IMR-90 (cell line): ENCODE measurements at regions not wholly inside any gene's neighbourhood (a gene's known extent, or its start where the extent isn't known, plus 50 kb on each side); places are given as distances from the start of the nearest gene placed in this dataset.
A peak's percentile ranks its signal among the peaks of the same experiment; 100 is the strongest.

Experiments used
- ATAC-seq: fragments of 200-7000 bp; cut with Tn5 transposase; 2 replicates; pipeline ENCODE4 v1.9.1; 2020; ENCODE audit warnings: low read depth, mild to moderate bottlenecking, moderate library complexity
- BruUV-seq: library from RNA; stranded (reverse); fragments of 400-500 nt; replicated peaks from 2 replicates; lab custom pipeline; 2021; lab: Mats Ljungman, UMichigan
- CTCF ChIA-PET: fragments of 300-600 bp; formaldehyde crosslinking; extraction: SDS; loops from one replicate; lab custom pipeline; 2021; ENCODE audit warnings: antibody characterized with exemption; lab: Yijun Ruan, JAX
- POLR2A ChIA-PET: fragments of 300-600 bp; sonication (Branson Sonifier 250); formaldehyde crosslinking; loops from one replicate; lab custom pipeline; 2022; ENCODE audit warnings: antibody characterized with exemption; ENCODE audit not compliant: unreplicated experiment; lab: Charles Lee
- DNase-seq: peaks from one replicate; pipeline ENCODE4 v3.0.0; 2013
- H2AFZ ChIP-seq: replicated peaks from 2 replicates; pipeline ENCODE3; 2013; ENCODE audit warnings: low read length, mild to moderate bottlenecking; ENCODE audit not compliant: poor library complexity
- H2AK5ac ChIP-seq: 2 replicates; pipeline ENCODE4 v1.6.1; 2013; ENCODE audit warnings: low read depth, low read length, inconsistent platforms
- H2AK9ac ChIP-seq: replicated peaks from 2 replicates; pipeline ENCODE3; 2013; ENCODE audit warnings: mild to moderate bottlenecking, low read depth, low read length, moderate library complexity; ENCODE audit not compliant: poor library complexity
- H2BK120ac ChIP-seq: 2 replicates; pipeline ENCODE4 v1.6.1; 2013; ENCODE audit warnings: low read depth, low read length, inconsistent platforms
- H2BK15ac ChIP-seq: 3 replicates; pipeline ENCODE4 v1.6.1; 2013; ENCODE audit warnings: low read depth, low read length, inconsistent platforms
- H2BK20ac ChIP-seq: 2 replicates; pipeline ENCODE4 v1.6.1; 2013; ENCODE audit warnings: low read depth, mild to moderate bottlenecking, inconsistent platforms, low read length, moderate library complexity
- H2BK5ac ChIP-seq: 2 replicates; pipeline ENCODE4 v1.6.1; 2013; ENCODE audit warnings: mild to moderate bottlenecking, low read depth, low read length, inconsistent platforms; ENCODE audit not compliant: poor library complexity, severe bottlenecking
- H3K14ac ChIP-seq: replicated peaks from 2 replicates; pipeline ENCODE4 v1.6.1; 2013; ENCODE audit warnings: low read depth, low read length, inconsistent platforms
- H3K18ac ChIP-seq: 2 replicates; pipeline ENCODE4 v1.6.1; 2013; ENCODE audit warnings: low read depth, low read length, control low read depth
- H3K23ac ChIP-seq: 2 replicates; pipeline ENCODE4 v1.6.1; 2013; ENCODE audit warnings: low read depth, low read length, inconsistent platforms
- H3K27ac ChIP-seq: 2 replicates; pipeline ENCODE4 v1.5.1; 2013; ENCODE audit warnings: mild to moderate bottlenecking, control low read depth, low read length; ENCODE audit not compliant: insufficient read depth
- H3K27me3 ChIP-seq: 2 replicates; pipeline ENCODE4 v1.6.1; 2013; ENCODE audit warnings: low read length; ENCODE audit not compliant: control insufficient read depth, insufficient read depth
- H3K36me3 ChIP-seq: 2 replicates; pipeline ENCODE4 v1.6.1; 2013; ENCODE audit warnings: low read length, mixed read lengths; ENCODE audit not compliant: control insufficient read depth, insufficient read depth
- H3K4ac ChIP-seq: 2 replicates; pipeline ENCODE4 v1.6.1; 2013; ENCODE audit warnings: low read depth, low read length, inconsistent platforms
- H3K4me1 ChIP-seq: 2 replicates; pipeline ENCODE4 v1.6.1; 2013; ENCODE audit warnings: low read length, mixed read lengths; ENCODE audit not compliant: control insufficient read depth, insufficient read depth
- H3K4me2 ChIP-seq: 2 replicates; pipeline ENCODE4 v1.6.1; 2013; ENCODE audit warnings: low read depth, mild to moderate bottlenecking, control low read depth, low read length, moderate library complexity
- H3K4me3 ChIP-seq: 2 replicates; pipeline ENCODE4 v1.5.1; 2013; ENCODE audit warnings: low read depth, mild to moderate bottlenecking, control low read depth, low read length, moderate library complexity; ENCODE audit not compliant: insufficient read depth
- H3K56ac ChIP-seq: 2 replicates; pipeline ENCODE4 v1.6.1; 2013; ENCODE audit warnings: low read length, inconsistent platforms; ENCODE audit not compliant: insufficient read depth; ENCODE audit errors: extremely low read depth
- H3K79me1 ChIP-seq, 2 experiments: 2 replicates each; pipeline ENCODE4 v1.6.1; 2013; ENCODE audit warnings: low read length in 2 of 2, inconsistent platforms in 1 of 2, low read depth in 1 of 2
- H3K9ac ChIP-seq: 2 replicates; pipeline ENCODE4 v1.6.1; 2013; ENCODE audit warnings: low read depth, low read length, control low read depth
- H3K9me1 ChIP-seq: 2 replicates; pipeline ENCODE4 v1.6.1; 2013; ENCODE audit warnings: low read length, inconsistent platforms; ENCODE audit not compliant: insufficient read depth
- H3K9me3 ChIP-seq: 2 replicates; pipeline ENCODE4 v1.6.1; 2013; ENCODE audit warnings: low read length; ENCODE audit not compliant: control insufficient read depth, insufficient read depth
- H4K20me1 ChIP-seq: 2 replicates; pipeline ENCODE4 v1.6.1; 2013; ENCODE audit warnings: low read length, inconsistent platforms; ENCODE audit not compliant: insufficient read depth
- H4K5ac ChIP-seq: 2 replicates; pipeline ENCODE4 v1.6.1; 2013; ENCODE audit warnings: mild to moderate bottlenecking, low read depth, low read length, control low read depth
- H4K8ac ChIP-seq, 2 experiments: 2 replicates each; pipeline ENCODE4 v1.6.1; 2013; ENCODE audit warnings: low read depth in 2 of 2, low read length in 2 of 2, control low read depth in 1 of 2, inconsistent platforms in 1 of 2
- H4K91ac ChIP-seq: 2 replicates; pipeline ENCODE4 v1.6.1; 2013; ENCODE audit warnings: low read depth, low read length, inconsistent platforms; ENCODE audit not compliant: insufficient read depth
- BHLHE40 ChIP-seq: fragments of 150-350 bp; IDR thresholded peaks from 2 replicates; pipeline ENCODE4 v1.6.1; 2016; ENCODE audit warnings: mild to moderate bottlenecking, low read depth, low read length
- CEBPB ChIP-seq: IDR thresholded peaks from 2 replicates; pipeline ENCODE4 v1.6.1; 2012; ENCODE audit warnings: low read depth, low read length, improper control_type of control experiment
- CHD1 ChIP-seq: IDR thresholded peaks from 2 replicates; pipeline ENCODE4 v1.6.1; 2012; ENCODE audit warnings: low read depth, low read length, improper control_type of control experiment
- ELK1 ChIP-seq: fragments of 150-350 bp; IDR thresholded peaks from 2 replicates; pipeline ENCODE4 v1.6.1; 2016; ENCODE audit warnings: low read depth, mild to moderate bottlenecking, low read length, moderate library complexity, borderline replicate concordance
- FOS ChIP-seq: fragments of 150-350 bp; IDR thresholded peaks from 2 replicates; pipeline ENCODE4 v1.6.1; 2016; ENCODE audit warnings: low read depth, low read length
- MAFK ChIP-seq: IDR thresholded peaks from 2 replicates; pipeline ENCODE4 v1.6.1; 2012; ENCODE audit warnings: low read depth, low read length, improper control_type of control experiment
- MAZ ChIP-seq: IDR thresholded peaks from 2 replicates; pipeline ENCODE4 v1.6.1; 2012; ENCODE audit warnings: low read depth, mild to moderate bottlenecking, low read length, improper control_type of control experiment, moderate library complexity, borderline replicate concordance
- NFE2L2 ChIP-seq: fragments of 150-350 bp; IDR thresholded peaks from 2 replicates; pipeline ENCODE4 v1.6.1; 2016; ENCODE audit warnings: low read depth, mild to moderate bottlenecking, low read length
- POLR2A ChIP-seq: IDR thresholded peaks from 2 replicates; pipeline ENCODE4 v1.6.1; 2012; ENCODE audit warnings: mild to moderate bottlenecking, low read depth, low read length
- RAD21 ChIP-seq: IDR thresholded peaks from 2 replicates; pipeline ENCODE4 v1.6.1; 2012; ENCODE audit warnings: low read length, improper control_type of control experiment
- RFX5 ChIP-seq: IDR thresholded peaks from 2 replicates; pipeline ENCODE4 v1.8.0; 2012; ENCODE audit warnings: low read depth, mild to moderate bottlenecking, low read length, moderate library complexity
- SMC3 ChIP-seq: fragments of 150-350 bp; IDR thresholded peaks from 2 replicates; pipeline ENCODE4 v1.6.1; 2016; ENCODE audit warnings: low read depth, mild to moderate bottlenecking, antibody characterized with exemption, low read length, moderate library complexity
- USF2 ChIP-seq: fragments of 150-350 bp; IDR thresholded peaks from 2 replicates; pipeline ENCODE4 v1.6.1; 2017; ENCODE audit warnings: mild to moderate bottlenecking, antibody characterized with exemption, low read length, low read depth
- WGBS, 2 experiments: methylation state at CpG; one replicate each; pipeline versions ENCODE4 v1.1.5 to v1.1.7; 2013; ENCODE audit warnings: missing lambda C conversion rate in 2 of 2; ENCODE audit not compliant: insufficient read length in 1 of 2; ENCODE audit errors: extremely low coverage in 2 of 2; 5-methylcytosine and 5-hydroxymethylcytosine counted together
- dilution Hi-C: fragments of 300-500 bp; cut with HindIII; formaldehyde crosslinking; loops from one replicate; pipeline ENCODE4 v1.14.3; 2018; ENCODE audit warnings: low sequenced_read_pairs; ENCODE audit not compliant: unreplicated experiment
- in situ Hi-C: fragments of 300-500 bp; cut with MboI; formaldehyde crosslinking; loops from 3 replicates; pipeline ENCODE4 v1.14.3; 2019; ENCODE audit warnings: low sequenced_read_pairs, inconsistent platforms, mixed read lengths
- intact Hi-C: fragments of 100-400 bp; cut with micrococcal nuclease; formaldehyde crosslinking; loops from 2 replicates; pipeline ENCODE4 v1.10.0; 2022
- TF ChIP-seq, protein P1 (sequence below): conservative IDR thresholded peaks from 2 replicates; pipeline ENCODE4 v1.5.1; 2012; ENCODE audit warnings: mild to moderate bottlenecking, low read depth, low read length, improper control_type of control experiment

- no TSS peak for BruUV-seq
- no peak overlapping the region for H2AK5ac ChIP-seq
- no peaks in the 10 kb centered on the region for H3K9me1 ChIP-seq
- H3K9me3 ChIP-seq: no peaks in the 10 kb centered on the region
- TF ChIP-seq POLR2A: no peak
- TF ChIP-seq NFE2L2: no peak
- no peak for TF ChIP-seq FOS
- TF ChIP-seq SMC3: no peak
- TF ChIP-seq MAFK: no peak
- no peak for TF ChIP-seq RFX5
- TF ChIP-seq USF2: no peak
- no peak for TF ChIP-seq MAZ
- no peak for TF ChIP-seq ELK1
- TF ChIP-seq RAD21: no peak
- no peak for TF ChIP-seq BHLHE40
- no peak for TF ChIP-seq CEBPB
- TF ChIP-seq CHD1: no peak
- TF ChIP-seq, protein P1, sequence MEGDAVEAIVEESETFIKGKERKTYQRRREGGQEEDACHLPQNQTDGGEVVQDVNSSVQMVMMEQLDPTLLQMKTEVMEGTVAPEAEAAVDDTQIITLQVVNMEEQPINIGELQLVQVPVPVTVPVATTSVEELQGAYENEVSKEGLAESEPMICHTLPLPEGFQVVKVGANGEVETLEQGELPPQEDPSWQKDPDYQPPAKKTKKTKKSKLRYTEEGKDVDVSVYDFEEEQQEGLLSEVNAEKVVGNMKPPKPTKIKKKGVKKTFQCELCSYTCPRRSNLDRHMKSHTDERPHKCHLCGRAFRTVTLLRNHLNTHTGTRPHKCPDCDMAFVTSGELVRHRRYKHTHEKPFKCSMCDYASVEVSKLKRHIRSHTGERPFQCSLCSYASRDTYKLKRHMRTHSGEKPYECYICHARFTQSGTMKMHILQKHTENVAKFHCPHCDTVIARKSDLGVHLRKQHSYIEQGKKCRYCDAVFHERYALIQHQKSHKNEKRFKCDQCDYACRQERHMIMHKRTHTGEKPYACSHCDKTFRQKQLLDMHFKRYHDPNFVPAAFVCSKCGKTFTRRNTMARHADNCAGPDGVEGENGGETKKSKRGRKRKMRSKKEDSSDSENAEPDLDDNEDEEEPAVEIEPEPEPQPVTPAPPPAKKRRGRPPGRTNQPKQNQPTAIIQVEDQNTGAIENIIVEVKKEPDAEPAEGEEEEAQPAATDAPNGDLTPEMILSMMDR: no peak
- H2AK9ac ChIP-seq: no peak overlapping the region
- no peak overlapping the region for H2BK20ac ChIP-seq
- ChIA-PET POLR2A (no interaction called here), CTCF (no interaction called here)
- WGBS, 2 experiments: 38% methylated on average over 2 of the region's 3 CpGs; no CpG with 5 or more reads in 1 of the 2 experiments
- DNase-seq (no peak), ATAC-seq (no peak)
- no peak overlapping the region for H3K23ac ChIP-seq
- H3K4me3 ChIP-seq: no peak overlapping the region
- H3K4me2 ChIP-seq: no peak overlapping the region
- no peak overlapping the region for H3K56ac ChIP-seq
- H2BK120ac ChIP-seq: no peak overlapping the region
- H2BK5ac ChIP-seq: no peak overlapping the region
- H3K4ac ChIP-seq: no peak overlapping the region
- no peak overlapping the region for H3K27ac ChIP-seq
- H3K79me1 ChIP-seq: no peaks in the 10 kb centered on the region
- H4K5ac ChIP-seq: no peak overlapping the region
- dilution Hi-C loops (no loop called here), intact Hi-C loops (no loop called here), in situ Hi-C loops (no loop called here)
- no peak overlapping the region for H4K91ac ChIP-seq
- no peak overlapping the region for H4K8ac ChIP-seq
- no peaks in the 10 kb centered on the region for H4K20me1 ChIP-seq
- no peak overlapping the region for H2BK15ac ChIP-seq
- H3K36me3 ChIP-seq: no peaks in the 10 kb centered on the region
- no peak overlapping the region for H3K18ac ChIP-seq
- peak overlapping the region; percentile 8 for H2AFZ ChIP-seq
- no peaks in the 10 kb centered on the region for H3K4me1 ChIP-seq
- no peak overlapping the region for H3K14ac ChIP-seq
- H3K27me3 ChIP-seq: no peaks in the 10 kb centered on the region; the same call in 1 of the 2 replicates
- no peak overlapping the region for H3K9ac ChIP-seq
These were observed 113.2 kb downstream of the GYPC start for GRCh38 chr2:126769118-126769517.
